ENCODE measurements at regions not wholly inside any gene's neighbourhood (a gene's known extent, or its start where the extent isn't known, plus 50 kb on each side); places are given as distances from the start of the nearest gene placed in this dataset.

DNA sequence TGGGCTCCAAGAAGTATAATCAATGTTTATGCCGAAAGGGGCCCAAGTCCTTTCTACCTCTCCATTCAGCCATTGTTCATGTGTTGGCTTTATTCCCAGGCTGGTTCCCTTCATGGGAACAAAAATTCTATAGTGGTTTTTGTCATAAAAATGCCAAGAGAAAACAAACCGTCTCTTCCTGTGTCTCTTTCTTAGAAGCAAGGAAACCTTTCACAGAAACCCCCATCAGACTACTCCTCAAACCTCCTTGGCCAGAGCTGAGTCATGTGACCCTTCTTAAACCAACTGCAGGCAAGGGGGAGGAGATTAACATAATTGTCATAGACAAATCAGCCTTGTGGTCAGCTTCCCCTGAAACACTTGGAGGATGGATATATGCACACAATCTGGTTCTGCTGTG is 75.1 kb upstream of the TANK start:
- H3K4me1 Mint-ChIP-seq = peaks cover 6 to 12% (median 6%) of the 10 kb centered on the region in 4 donors
- Histone ChIP-seq H3K27me3 (ENCODE audit: insufficient read depth, low read length) (no peaks in the 10 kb centered on the region), H3K4me3 (ENCODE audit: low read length in 2 of 2) (no peak overlapping the region), H3K27ac (ENCODE audit: low read depth, low read length) (no peak overlapping the region), H3K4me1 (ENCODE audit: insufficient read depth, low read length) (peaks cover 4% of the 10 kb centered on the region), H3K9me3 (ENCODE audit: control insufficient read depth in 1 of 2, low read length in 2 of 2) (no peaks in the 10 kb centered on the region), H3K36me3 (ENCODE audit: insufficient read depth, low read length) (no peaks in the 10 kb centered on the region)
- POLR2A ChIA-PET (ENCODE audit: partially characterized antibody) = no interaction called here
- CTCF ChIA-PET (ENCODE audit: partially characterized antibody) = interaction anchor here (8.1 kb wide), 1 partner anchor 22 kb away, joined by 41 read pairs; no protein-coding TSS in a partner anchor
- H3K27me3 Mint-ChIP-seq = no peaks in the 10 kb centered on the region
- no peaks in the 10 kb centered on the region for H3K9me3 Mint-ChIP-seq
- intact Hi-C loops (cut with micrococcal nuclease) = no loop called here
- H3K36me3 Mint-ChIP-seq = no peaks in the 10 kb centered on the region
- DNase-seq = no peak
- H3K4me3 Mint-ChIP-seq = no peak overlapping the region
- H3K27ac Mint-ChIP-seq = no peak overlapping the region

DNA sequence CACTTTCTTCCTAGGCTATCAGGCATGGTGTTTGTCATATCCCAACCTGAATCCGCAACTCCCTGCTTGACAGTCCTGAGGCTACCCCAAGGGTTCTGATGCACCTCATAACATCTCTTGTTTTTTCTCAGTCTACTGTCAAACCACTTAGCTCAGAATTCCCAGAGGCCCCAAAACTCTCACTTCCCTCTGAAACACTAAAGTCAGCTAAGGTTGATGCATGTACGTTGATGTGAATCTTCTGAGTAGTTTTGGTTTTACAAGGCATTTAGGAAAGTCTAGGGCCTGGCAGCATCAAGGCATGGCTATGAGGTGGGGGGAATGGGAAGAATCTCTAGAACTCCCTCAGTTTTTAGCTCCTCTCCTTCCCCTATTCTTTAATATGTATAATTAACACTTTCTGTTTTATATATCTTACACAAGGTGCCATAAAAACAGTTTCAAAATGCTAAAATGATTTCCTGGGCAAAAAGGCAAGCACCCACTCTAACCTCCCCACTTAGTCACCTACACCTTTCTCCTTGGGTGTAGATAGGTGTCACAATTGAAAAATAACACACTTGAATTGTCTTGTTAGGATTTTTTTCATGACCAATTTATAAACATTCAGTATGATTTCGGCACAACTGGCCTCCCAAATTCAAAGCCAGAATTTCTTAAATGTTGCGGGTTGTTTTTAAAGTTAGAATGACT is 71.4 kb upstream of the TANK start:
- POLR2A ChIA-PET (ENCODE audit: partially characterized antibody) = interaction anchor here (1.0 to 1.5 kb wide), 2 partner anchors 10 to 12 kb away, joined by 3 to 6 read pairs; no protein-coding TSS in a partner anchor
- no peaks in the 10 kb centered on the region for H3K27me3 Mint-ChIP-seq
- no peaks in the 10 kb centered on the region for H3K36me3 ChIP-seq (ENCODE audit: insufficient read depth, low read length)
- H3K27me3 ChIP-seq (ENCODE audit: insufficient read depth, low read length) = no peaks in the 10 kb centered on the region
- DNase-seq = no peak
- H3K9me3 Mint-ChIP-seq = no peaks in the 10 kb centered on the region
- H3K27ac Mint-ChIP-seq = peak overlapping the region in 1 of 7 donors; percentile 15
- no peak overlapping the region for H3K4me3 Mint-ChIP-seq
- no peak overlapping the region for H3K27ac ChIP-seq (ENCODE audit: low read depth, low read length)
- H3K9me3 ChIP-seq (ENCODE audit: control insufficient read depth in 1 of 2, low read length in 2 of 2) = no peaks in the 10 kb centered on the region
- CTCF ChIA-PET (ENCODE audit: partially characterized antibody) = interaction anchor here (8.1 kb wide), 1 partner anchor 25 kb away, joined by 41 read pairs; no protein-coding TSS in a partner anchor
- H3K36me3 Mint-ChIP-seq = no peaks in the 10 kb centered on the region
- peaks cover 11% of the 10 kb centered on the region for H3K4me1 ChIP-seq (ENCODE audit: insufficient read depth, low read length)
- intact Hi-C loops (cut with micrococcal nuclease) = no loop called here
- H3K4me3 ChIP-seq (ENCODE audit: low read length in 2 of 2) = no peak overlapping the region
- H3K4me1 Mint-ChIP-seq = peaks cover 9 to 25% (median 19%) of the 10 kb centered on the region in 4 donors

DNA sequence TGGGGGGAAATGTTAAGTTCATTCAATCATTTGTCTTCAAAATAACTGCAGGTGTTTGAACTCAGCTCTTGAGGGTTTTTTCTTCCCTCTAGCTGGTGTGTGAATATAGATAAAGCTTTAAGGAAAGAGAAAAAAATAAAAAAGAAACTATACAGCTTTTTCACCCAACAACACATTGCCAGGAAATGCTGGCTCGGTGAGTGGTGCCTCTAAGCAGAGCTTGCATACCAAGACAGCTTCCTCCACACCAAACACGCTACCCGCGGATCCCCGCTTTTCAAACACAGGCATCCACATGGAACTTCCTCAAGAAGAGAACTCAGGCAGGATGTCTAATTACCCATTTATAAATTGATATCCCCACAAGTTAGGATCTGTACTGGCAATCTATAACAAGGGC is 69.8 kb upstream of the TANK start:
- Histone ChIP-seq H3K27ac (ENCODE audit: low read depth, low read length) (no peak overlapping the region), H3K9me3 (ENCODE audit: control insufficient read depth in 1 of 2, low read length in 2 of 2) (no peaks in the 10 kb centered on the region), H3K36me3 (ENCODE audit: insufficient read depth, low read length) (no peaks in the 10 kb centered on the region), H3K4me1 (ENCODE audit: insufficient read depth, low read length) (peaks cover 11% of the 10 kb centered on the region), H3K4me3 (ENCODE audit: low read length in 2 of 2) (peak overlapping the region in 1 of 2 donors; percentile 14), H3K27me3 (ENCODE audit: insufficient read depth, low read length) (no peaks in the 10 kb centered on the region)
- CTCF ChIA-PET (ENCODE audit: partially characterized antibody) = interaction anchor here (8.1 kb wide), 1 partner anchor 27 kb away, joined by 41 read pairs; no protein-coding TSS in a partner anchor
- Mint-ChIP-seq H3K36me3 (no peaks in the 10 kb centered on the region), H3K27me3 (no peaks in the 10 kb centered on the region), H3K27ac (peak overlapping the region in 6 of 7 donors; percentile 27 to 89 (median 68)), H3K9me3 (no peaks in the 10 kb centered on the region), H3K4me1 (peaks cover 12 to 26% (median 20%) of the 10 kb centered on the region in 4 donors), H3K4me3 (peak overlapping the region; percentile 58 to 85 (median 78))
- DNase-seq = peak in 4 of 5 donors; percentile 21 to 44 (median 34)
- intact Hi-C loops (cut with micrococcal nuclease) = loop anchor here (2.0 kb wide), 1 partner anchor 70 kb away; the partner anchor contains the start of gene TANK
- POLR2A ChIA-PET (ENCODE audit: partially characterized antibody) = interaction anchor here (0.6 to 1.5 kb wide), 5 partner anchors 11 to 49 kb away, joined by 3 to 6 read pairs (median 4); no protein-coding TSS in a partner anchor

DNA sequence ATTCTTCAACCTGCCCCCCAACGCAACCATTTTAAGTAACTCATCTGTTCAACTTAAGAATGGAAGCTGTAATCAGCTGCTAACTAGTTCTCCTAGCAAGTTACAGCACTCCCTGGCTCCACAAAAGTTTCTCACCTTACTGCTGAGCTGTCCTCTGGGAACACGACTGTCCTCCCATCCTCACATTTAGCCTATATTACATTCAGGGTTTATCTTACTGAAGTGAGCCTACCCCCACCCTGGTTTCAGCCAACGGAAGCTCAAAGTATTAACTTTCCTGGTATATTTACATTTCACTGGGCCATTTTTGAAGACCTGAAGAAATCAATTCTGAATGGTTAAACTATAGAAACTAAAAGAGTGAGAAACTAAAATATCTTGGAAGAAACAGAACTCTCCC is 64.9 kb upstream of the TANK start:
- no peak for DNase-seq
- Histone ChIP-seq H3K27me3 (ENCODE audit: insufficient read depth, low read length) (no peaks in the 10 kb centered on the region), H3K9me3 (ENCODE audit: control insufficient read depth in 1 of 2, low read length in 2 of 2) (no peaks in the 10 kb centered on the region), H3K4me1 (ENCODE audit: insufficient read depth, low read length) (peaks cover 5% of the 10 kb centered on the region), H3K4me3 (ENCODE audit: low read length in 2 of 2) (no peak overlapping the region), H3K36me3 (ENCODE audit: insufficient read depth, low read length) (no peaks in the 10 kb centered on the region), H3K27ac (ENCODE audit: low read depth, low read length) (no peak overlapping the region)
- POLR2A ChIA-PET (ENCODE audit: partially characterized antibody) = no interaction called here
- Mint-ChIP-seq H3K4me3 (no peak overlapping the region), H3K36me3 (no peaks in the 10 kb centered on the region), H3K4me1 (peaks cover 8 to 17% (median 14%) of the 10 kb centered on the region in 4 donors), H3K9me3 (peaks cover 0 to 7% (median 2%) of the 10 kb centered on the region in 8 donors), H3K27ac (no peak overlapping the region), H3K27me3 (no peaks in the 10 kb centered on the region)
- CTCF ChIA-PET (ENCODE audit: partially characterized antibody) = interaction anchor here (0.8 to 1.0 kb wide), 2 partner anchors 31 to 32 kb away, joined by 3 read pairs; no protein-coding TSS in a partner anchor
- intact Hi-C loops (cut with micrococcal nuclease) = no loop called here

DNA sequence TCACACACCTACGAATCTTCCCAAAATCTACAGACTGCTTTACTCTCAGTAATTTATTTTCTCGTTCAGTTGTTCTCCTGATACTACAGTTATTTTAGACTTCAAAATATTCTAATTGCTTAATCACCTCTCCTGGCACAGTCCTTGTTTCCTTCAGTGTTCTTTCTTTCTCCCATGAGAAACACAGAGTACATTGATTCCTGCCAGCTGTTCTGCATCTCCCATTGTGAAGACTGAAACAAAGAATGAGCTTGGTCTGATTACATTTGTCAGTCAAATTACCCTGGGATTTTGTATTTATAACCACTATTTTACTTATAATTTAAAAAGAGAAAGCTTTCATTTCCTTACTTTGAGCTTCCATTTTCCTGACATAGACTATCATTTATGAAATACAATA is 63.9 kb upstream of the TANK start:
- Histone ChIP-seq H3K36me3 (ENCODE audit: insufficient read depth, low read length) (no peaks in the 10 kb centered on the region), H3K27me3 (ENCODE audit: insufficient read depth, low read length) (no peaks in the 10 kb centered on the region), H3K4me1 (ENCODE audit: insufficient read depth, low read length) (no peaks in the 10 kb centered on the region), H3K4me3 (ENCODE audit: low read length in 2 of 2) (no peak overlapping the region), H3K27ac (ENCODE audit: low read depth, low read length) (no peak overlapping the region), H3K9me3 (ENCODE audit: control insufficient read depth in 1 of 2, low read length in 2 of 2) (no peaks in the 10 kb centered on the region)
- H3K36me3 Mint-ChIP-seq = no peaks in the 10 kb centered on the region
- H3K9me3 Mint-ChIP-seq = peaks cover 0 to 7% (median 2%) of the 10 kb centered on the region in 8 donors
- H3K4me1 Mint-ChIP-seq = peaks cover 5 to 6% (median 5%) of the 10 kb centered on the region in 4 donors
- no peak for DNase-seq
- CTCF ChIA-PET (ENCODE audit: partially characterized antibody) = no interaction called here
- POLR2A ChIA-PET (ENCODE audit: partially characterized antibody) = no interaction called here
- no peak overlapping the region for H3K27ac Mint-ChIP-seq
- intact Hi-C loops (cut with micrococcal nuclease) = no loop called here
- H3K4me3 Mint-ChIP-seq = no peak overlapping the region
- no peaks in the 10 kb centered on the region for H3K27me3 Mint-ChIP-seq

DNA sequence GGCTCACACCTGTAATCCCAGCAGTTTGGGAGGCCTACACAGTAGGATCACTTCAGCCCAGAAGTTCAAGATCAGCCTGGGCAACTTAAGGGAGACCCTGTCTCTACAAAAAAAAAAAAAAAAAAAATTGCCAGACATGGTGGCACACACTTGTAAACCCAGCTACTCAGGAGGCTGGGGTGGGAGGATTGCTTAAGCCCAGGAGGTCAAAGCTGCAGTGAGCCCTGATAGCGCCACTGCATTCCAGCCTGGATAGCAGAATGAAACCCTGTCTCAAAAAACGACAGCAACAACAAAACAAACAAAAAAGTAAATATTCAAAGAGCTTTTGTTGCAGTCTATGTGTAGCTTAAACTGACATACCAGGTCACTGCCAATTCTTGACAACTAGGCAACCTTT is 63.1 kb upstream of the TANK start:
- ChIA-PET POLR2A (ENCODE audit: partially characterized antibody) (no interaction called here), CTCF (ENCODE audit: partially characterized antibody) (no interaction called here)
- Mint-ChIP-seq H3K4me3 (no peak overlapping the region), H3K4me1 (peaks cover 0 to 5% (median 5%) of the 10 kb centered on the region in 4 donors), H3K36me3 (no peaks in the 10 kb centered on the region), H3K27me3 (no peaks in the 10 kb centered on the region), H3K27ac (no peak overlapping the region), H3K9me3 (peaks cover 0 to 7% (median 2%) of the 10 kb centered on the region in 8 donors)
- intact Hi-C loops (cut with micrococcal nuclease) = no loop called here
- no peak overlapping the region for H3K4me3 ChIP-seq (ENCODE audit: low read length in 2 of 2)
- DNase-seq = no peak
- no peaks in the 10 kb centered on the region for H3K9me3 ChIP-seq (ENCODE audit: control insufficient read depth in 1 of 2, low read length in 2 of 2)
- no peaks in the 10 kb centered on the region for H3K27me3 ChIP-seq (ENCODE audit: insufficient read depth, low read length)
- no peak overlapping the region for H3K27ac ChIP-seq (ENCODE audit: low read depth, low read length)
- no peaks in the 10 kb centered on the region for H3K4me1 ChIP-seq (ENCODE audit: insufficient read depth, low read length)
- H3K36me3 ChIP-seq (ENCODE audit: insufficient read depth, low read length) = no peaks in the 10 kb centered on the region

DNA sequence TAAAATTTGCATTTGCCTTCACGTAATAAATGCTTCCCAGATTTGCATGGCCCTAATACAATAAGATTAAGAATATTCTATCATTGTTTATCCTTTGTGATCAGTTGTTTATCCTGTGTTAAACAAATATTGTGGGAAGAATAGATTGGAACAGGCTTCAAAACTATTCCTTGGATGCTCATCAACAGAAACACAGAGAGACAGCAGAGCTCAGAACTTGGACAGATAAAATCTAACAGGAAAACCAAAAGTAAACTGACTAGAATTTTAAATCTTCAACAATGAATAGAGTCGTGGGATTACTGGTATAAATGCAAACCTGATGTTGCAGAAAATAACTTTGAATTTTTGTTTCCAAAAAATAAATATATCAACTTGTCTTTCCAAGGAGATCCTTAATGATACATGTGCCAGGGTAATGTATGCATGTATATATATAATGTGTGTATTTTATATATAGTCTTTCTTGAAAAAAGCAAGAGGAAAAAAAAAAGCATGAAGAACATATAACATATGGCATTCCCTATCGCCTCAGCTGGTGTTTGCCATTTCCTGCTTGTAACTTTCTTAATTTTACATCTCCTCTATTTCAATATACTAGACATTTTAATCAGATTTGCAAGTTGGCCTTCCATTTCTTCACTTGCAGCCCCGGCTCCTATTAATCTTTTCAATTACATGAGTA is 59.9 kb upstream of the TANK start:
- H3K4me3 Mint-ChIP-seq = no peak overlapping the region
- Histone ChIP-seq H3K36me3 (ENCODE audit: insufficient read depth, low read length) (no peaks in the 10 kb centered on the region), H3K27ac (ENCODE audit: low read depth, low read length) (no peak overlapping the region), H3K4me1 (ENCODE audit: insufficient read depth, low read length) (peaks cover 4% of the 10 kb centered on the region), H3K4me3 (ENCODE audit: low read length in 2 of 2) (no peak overlapping the region), H3K9me3 (ENCODE audit: control insufficient read depth in 1 of 2, low read length in 2 of 2) (no peaks in the 10 kb centered on the region), H3K27me3 (ENCODE audit: insufficient read depth, low read length) (no peaks in the 10 kb centered on the region)
- intact Hi-C loops (cut with micrococcal nuclease) = no loop called here
- peaks cover 5 to 6% (median 6%) of the 10 kb centered on the region in 4 donors for H3K4me1 Mint-ChIP-seq
- H3K36me3 Mint-ChIP-seq = no peaks in the 10 kb centered on the region
- POLR2A ChIA-PET (ENCODE audit: partially characterized antibody) = interaction anchor here (0.8 kb wide), 1 partner anchor 11 kb away, joined by 3 read pairs; no protein-coding TSS in a partner anchor
- DNase-seq = no peak
- peaks cover 2 to 3% of the 10 kb centered on the region in 2 donors for H3K27me3 Mint-ChIP-seq
- peaks cover 0 to 7% (median 2%) of the 10 kb centered on the region in 8 donors for H3K9me3 Mint-ChIP-seq
- H3K27ac Mint-ChIP-seq = no peak overlapping the region
- CTCF ChIA-PET (ENCODE audit: partially characterized antibody) = interaction anchor here (2.6 kb wide), 1 partner anchor 37 kb away, joined by 11 read pairs; no protein-coding TSS in a partner anchor

Measured in CD4-positive, alpha-beta memory T cell (primary cell).